Activated T-helper 17 cell treated with anti-CD3 and anti-CD28 coated beads, Interleukin-2, amount 50 U/mL, for 72 hours (primary cell): ENCODE measurements at regions not wholly inside any gene's neighbourhood (a gene's known extent, or its start where the extent isn't known, plus 50 kb on each side); places are given as distances from the start of the nearest gene placed in this dataset.
"Not testable (repeated sequence)": the region's sequence is repeated elsewhere in the genome, so short reads cannot be mapped to it uniquely, and the experiment has no call there.

Source experiments
- ATAC-seq: fragments of 150-1000 bp; cut with Tn5 transposase; replicated peaks from 2 replicates; pipeline ENCODE4 v1.10.0; 2021; ENCODE audit warnings: mild to moderate bottlenecking, moderate library complexity
- H3K27ac Mint-ChIP-seq: one replicate; pipeline ENCODE4 v1.8.0; 2022; ENCODE audit warnings: mixed read lengths
- H3K27me3 Mint-ChIP-seq: one replicate; pipeline ENCODE4 v1.8.0; 2022; ENCODE audit warnings: mixed read lengths
- H3K36me3 Mint-ChIP-seq: one replicate; pipeline ENCODE4 v1.8.0; 2022; ENCODE audit warnings: low read depth, mild to moderate bottlenecking, mixed read lengths
- H3K4me1 Mint-ChIP-seq: one replicate; pipeline ENCODE4 v1.8.0; 2022; ENCODE audit warnings: mixed read lengths
- H3K4me3 Mint-ChIP-seq: one replicate; pipeline ENCODE4 v1.8.0; 2022; ENCODE audit warnings: mild to moderate bottlenecking, mixed read lengths
- H3K9me3 Mint-ChIP-seq: one replicate; pipeline ENCODE4 v1.8.0; 2022; ENCODE audit warnings: mixed read lengths

DNA sequence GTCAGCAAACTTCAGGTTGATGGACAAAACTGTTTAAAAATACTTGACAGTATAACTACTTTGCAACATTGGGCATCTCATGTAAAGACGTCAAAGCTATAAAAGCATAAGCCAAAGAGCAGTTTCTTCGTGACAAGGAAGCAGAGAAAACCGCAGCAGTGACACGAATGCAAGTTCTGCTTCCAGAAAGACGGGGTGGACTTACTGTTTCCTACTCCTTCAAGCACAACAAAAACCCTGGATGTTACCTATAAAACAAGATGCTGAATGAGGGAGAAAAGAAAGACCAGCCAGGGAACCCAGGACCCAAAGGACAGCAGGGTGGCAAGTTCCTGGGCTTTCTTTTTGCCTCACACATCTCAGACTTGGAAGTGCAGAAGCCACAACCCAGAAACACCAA is 98.0 kb downstream of the DLL1 start:
- H3K27me3 Mint-ChIP-seq, result peaks cover 22% of the 10 kb centered on the region
- H3K9me3 Mint-ChIP-seq, result peaks cover 21% of the 10 kb centered on the region
- no peak overlapping the region for H3K27ac Mint-ChIP-seq
- H3K4me3 Mint-ChIP-seq, result no peak overlapping the region
- no peaks in the 10 kb centered on the region for H3K4me1 Mint-ChIP-seq
- ATAC-seq, result no peak
- H3K36me3 Mint-ChIP-seq, result no peaks in the 10 kb centered on the region

DNA sequence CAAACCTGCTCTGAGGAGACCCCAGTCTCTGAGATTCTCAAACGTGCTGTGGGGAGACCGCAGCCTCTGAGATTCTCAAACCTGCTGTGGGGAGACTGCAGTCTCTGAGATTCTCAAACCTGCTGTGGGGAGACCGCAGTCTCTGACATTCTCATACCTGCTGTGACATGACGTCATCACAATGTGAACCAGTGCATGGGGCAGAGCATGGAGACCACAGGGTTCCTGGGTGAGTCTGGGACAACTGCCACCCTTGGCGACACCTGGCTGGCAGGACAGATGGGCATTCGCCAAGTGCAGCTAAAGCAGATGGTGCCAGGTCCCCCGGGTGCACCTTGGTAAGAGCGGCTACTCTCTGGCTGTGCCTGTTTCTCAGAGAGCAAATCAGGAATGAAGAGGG is 98.8 kb downstream of the DLL1 start:
- H3K4me3 Mint-ChIP-seq, H3K27ac Mint-ChIP-seq, H3K4me1 Mint-ChIP-seq, ATAC-seq, H3K36me3 Mint-ChIP-seq: not testable (repeated sequence)
- Mint-ChIP-seq H3K27me3 (peaks cover 22% of the 10 kb centered on the region), H3K9me3 (peaks cover 21% of the 10 kb centered on the region)

DNA sequence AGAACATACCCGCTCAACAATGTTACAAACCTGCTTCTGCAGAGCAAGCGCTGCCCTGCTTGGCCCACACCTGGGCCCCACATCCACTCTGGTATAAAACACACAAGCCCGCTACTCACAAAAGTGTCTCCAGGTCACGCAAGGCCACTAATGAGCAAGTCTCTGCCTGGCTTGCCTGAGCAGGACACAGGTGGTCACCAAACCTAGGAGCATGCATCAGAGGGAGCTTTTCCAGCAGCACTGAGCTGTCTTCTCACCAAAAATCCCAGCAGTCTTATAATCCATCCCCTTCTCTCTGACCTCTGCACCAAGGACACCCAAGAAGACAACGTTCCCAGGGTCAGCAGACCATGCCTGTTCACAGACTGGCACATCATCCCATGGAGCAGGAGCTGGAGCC is 100.8 kb downstream of the DLL1 start:
- Mint-ChIP-seq H3K27me3 (peaks cover 11% of the 10 kb centered on the region), H3K27ac (no peak overlapping the region), H3K36me3 (no peaks in the 10 kb centered on the region), H3K9me3 (peaks cover 12% of the 10 kb centered on the region), H3K4me1 (no peaks in the 10 kb centered on the region), H3K4me3 (no peak overlapping the region)
- no peak for ATAC-seq

GRCh38 chr6:170189236-170189635 is 101.6 kb downstream of the DLL1 start:
- H3K27me3 Mint-ChIP-seq, result peaks cover 7% of the 10 kb centered on the region
- H3K9me3 Mint-ChIP-seq, result peaks cover 7% of the 10 kb centered on the region
- no peak overlapping the region for H3K27ac Mint-ChIP-seq
- ATAC-seq, result no peak
- H3K4me3 Mint-ChIP-seq, result no peak overlapping the region
- no peaks in the 10 kb centered on the region for H3K4me1 Mint-ChIP-seq
- no peaks in the 10 kb centered on the region for H3K36me3 Mint-ChIP-seq

- no peaks in the 10 kb centered on the region for H3K4me1 Mint-ChIP-seq
- H3K27me3 Mint-ChIP-seq, result peaks cover under 1% of the 10 kb centered on the region
- ATAC-seq, result no peak
- peaks cover under 1% of the 10 kb centered on the region for H3K9me3 Mint-ChIP-seq
- no peak overlapping the region for H3K27ac Mint-ChIP-seq
- H3K4me3 Mint-ChIP-seq, result no peak overlapping the region
- H3K36me3 Mint-ChIP-seq, result no peaks in the 10 kb centered on the region
Measured at GRCh38 chr6:170188571-170189001, 102.3 kb downstream of the DLL1 start.

DNA sequence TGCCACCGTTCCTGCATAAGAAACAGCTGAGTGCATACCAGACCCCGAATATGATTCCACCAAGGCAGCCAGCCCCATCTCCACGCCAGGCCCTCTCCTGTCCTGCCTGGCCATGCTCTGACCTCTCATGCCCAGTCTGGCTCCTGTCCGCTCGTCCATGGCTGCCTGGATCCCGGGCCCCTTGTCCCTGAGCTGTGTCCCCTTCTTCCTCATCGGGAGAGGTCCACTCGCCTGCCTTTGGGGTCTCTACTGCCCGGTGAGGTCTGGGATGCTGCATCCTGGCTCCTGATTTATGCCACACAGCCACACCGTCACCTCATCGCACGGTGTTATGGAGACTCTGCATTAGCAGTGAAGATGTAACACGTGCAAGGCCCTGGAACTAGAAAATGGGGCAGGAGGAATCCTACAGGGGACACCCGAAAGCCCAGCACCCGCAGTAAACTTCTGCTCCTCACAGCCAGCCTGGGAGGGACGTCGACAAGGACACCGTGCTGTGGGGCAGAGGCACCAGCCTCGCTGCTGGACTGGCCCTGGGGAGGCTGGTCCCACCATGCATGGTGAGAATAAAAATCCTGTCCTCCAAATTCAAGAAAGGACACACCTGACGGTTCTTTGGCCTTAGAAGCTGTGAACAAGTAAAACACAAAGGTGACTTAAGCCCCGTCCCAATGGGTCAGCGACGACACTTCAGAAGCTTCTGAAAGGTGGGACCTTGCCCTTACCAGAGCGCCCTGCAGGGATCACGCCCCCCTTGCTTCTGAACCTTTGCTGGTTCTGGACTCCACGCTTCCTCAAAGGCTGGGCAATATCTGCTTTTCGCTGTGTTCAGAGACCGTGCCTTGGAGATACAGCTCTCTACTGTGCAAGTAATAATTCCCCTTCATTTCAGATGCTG is 103.0 kb downstream of the DLL1 start:
- H3K4me1 Mint-ChIP-seq, result no peaks in the 10 kb centered on the region
- H3K36me3 Mint-ChIP-seq, result no peaks in the 10 kb centered on the region
- H3K4me3 Mint-ChIP-seq, result no peak overlapping the region
- ATAC-seq, result no peak
- no peaks in the 10 kb centered on the region for H3K9me3 Mint-ChIP-seq
- no peak overlapping the region for H3K27ac Mint-ChIP-seq
- H3K27me3 Mint-ChIP-seq, result no peaks in the 10 kb centered on the region

DNA sequence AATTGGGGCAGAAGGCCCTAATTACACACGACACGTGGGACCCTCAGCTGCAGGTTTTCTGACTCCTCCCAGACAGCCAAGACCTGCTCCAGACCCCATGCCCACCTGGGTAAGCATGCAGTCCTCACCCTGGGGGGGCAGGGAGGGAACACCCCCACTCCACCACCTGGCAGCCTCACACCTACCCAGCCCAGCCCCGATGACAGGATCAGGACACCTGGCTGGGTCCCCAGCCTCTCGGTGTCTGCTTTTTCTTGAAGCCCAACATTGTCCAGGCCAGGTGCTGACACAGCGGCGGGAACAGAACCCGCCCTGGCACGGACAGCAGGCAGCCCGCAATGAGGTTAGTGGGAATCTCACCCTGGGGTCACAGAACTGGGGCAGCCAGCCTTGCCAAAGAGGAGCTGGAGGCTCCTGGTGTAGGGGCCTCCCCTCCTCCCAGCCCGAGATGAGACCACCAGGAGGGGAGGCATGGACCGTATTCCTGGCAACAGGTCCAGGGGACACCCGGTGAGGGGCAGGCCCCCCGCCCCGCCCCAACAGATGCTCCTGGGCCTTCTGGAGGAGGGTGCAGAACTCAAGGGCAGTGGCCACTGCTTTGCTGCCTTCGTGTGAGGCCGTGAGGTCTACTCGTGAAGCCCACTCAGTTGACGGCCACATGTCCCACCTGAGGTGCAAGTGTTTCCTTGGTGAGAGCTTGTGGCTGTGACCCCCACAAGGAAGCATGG is 103.8 kb downstream of the DLL1 start:
- H3K4me3 Mint-ChIP-seq, result no peak overlapping the region
- no peaks in the 10 kb centered on the region for H3K27me3 Mint-ChIP-seq
- no peaks in the 10 kb centered on the region for H3K36me3 Mint-ChIP-seq
- no peak overlapping the region for H3K27ac Mint-ChIP-seq
- H3K4me1 Mint-ChIP-seq, result no peaks in the 10 kb centered on the region
- H3K9me3 Mint-ChIP-seq, result peaks cover 5% of the 10 kb centered on the region
- no peak for ATAC-seq

- ATAC-seq, result no peak
- H3K4me3 Mint-ChIP-seq, result no peak overlapping the region
- H3K27ac Mint-ChIP-seq, result no peak overlapping the region
- H3K4me1 Mint-ChIP-seq, result no peaks in the 10 kb centered on the region
- H3K27me3 Mint-ChIP-seq, result no peaks in the 10 kb centered on the region
- peaks cover 7% of the 10 kb centered on the region for H3K9me3 Mint-ChIP-seq
- no peaks in the 10 kb centered on the region for H3K36me3 Mint-ChIP-seq
Measured at GRCh38 chr6:170186006-170186935, 104.6 kb downstream of the DLL1 start.

GRCh38 chr6:170185175-170185978 is 105.5 kb downstream of the DLL1 start:
- H3K27ac Mint-ChIP-seq, result no peak overlapping the region

GRCh38 chr6:170184316-170184715 is 106.6 kb downstream of the DLL1 start:
- H3K4me3 Mint-ChIP-seq, result no peak overlapping the region
- ATAC-seq, result no peak
- H3K4me1 Mint-ChIP-seq, result no peaks in the 10 kb centered on the region
- H3K27me3 Mint-ChIP-seq, result no peaks in the 10 kb centered on the region
- H3K36me3 Mint-ChIP-seq, result no peaks in the 10 kb centered on the region
- H3K27ac Mint-ChIP-seq, result no peak overlapping the region
- H3K9me3 Mint-ChIP-seq, result peaks cover 7% of the 10 kb centered on the region

More at GRCh38 chr6:170185175-170185978, 105.5 kb downstream of the DLL1 start:
- Mint-ChIP-seq H3K4me3 (no peak overlapping the region), H3K36me3 (no peaks in the 10 kb centered on the region), H3K9me3 (peaks cover 7% of the 10 kb centered on the region), H3K4me1 (no peaks in the 10 kb centered on the region), H3K27me3 (no peaks in the 10 kb centered on the region)
- no peak for ATAC-seq

GRCh38 chr6:170183521-170183920 is 107.4 kb downstream of the DLL1 start:
- ATAC-seq, result no peak
- H3K36me3 Mint-ChIP-seq, result no peaks in the 10 kb centered on the region
- H3K27ac Mint-ChIP-seq, result no peak overlapping the region
- no peak overlapping the region for H3K4me3 Mint-ChIP-seq
- H3K27me3 Mint-ChIP-seq, result no peaks in the 10 kb centered on the region
- no peaks in the 10 kb centered on the region for H3K4me1 Mint-ChIP-seq
- H3K9me3 Mint-ChIP-seq, result peaks cover 7% of the 10 kb centered on the region

DNA sequence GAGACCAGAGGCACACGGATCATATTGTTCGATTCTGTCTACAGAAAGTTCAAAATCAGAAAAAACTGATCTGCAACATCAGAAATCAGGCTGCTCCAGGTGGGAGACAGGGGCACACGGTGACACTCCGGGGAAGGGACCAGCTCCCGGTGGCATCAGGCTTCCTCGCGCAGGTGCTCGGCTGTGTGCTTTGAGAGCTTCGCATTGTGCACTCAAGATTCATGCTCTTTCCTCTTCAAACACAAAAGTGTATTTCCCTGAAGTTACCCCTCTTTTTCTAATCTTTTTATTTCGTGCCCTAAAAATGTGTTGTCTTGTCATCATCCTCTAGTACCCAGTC is 108.1 kb downstream of the DLL1 start:
- H3K27ac Mint-ChIP-seq, result no peak overlapping the region
- no peaks in the 10 kb centered on the region for H3K27me3 Mint-ChIP-seq
- no peak for ATAC-seq
- no peaks in the 10 kb centered on the region for H3K36me3 Mint-ChIP-seq
- H3K9me3 Mint-ChIP-seq, result peaks cover 7% of the 10 kb centered on the region
- no peaks in the 10 kb centered on the region for H3K4me1 Mint-ChIP-seq
- H3K4me3 Mint-ChIP-seq, result no peak overlapping the region

DNA sequence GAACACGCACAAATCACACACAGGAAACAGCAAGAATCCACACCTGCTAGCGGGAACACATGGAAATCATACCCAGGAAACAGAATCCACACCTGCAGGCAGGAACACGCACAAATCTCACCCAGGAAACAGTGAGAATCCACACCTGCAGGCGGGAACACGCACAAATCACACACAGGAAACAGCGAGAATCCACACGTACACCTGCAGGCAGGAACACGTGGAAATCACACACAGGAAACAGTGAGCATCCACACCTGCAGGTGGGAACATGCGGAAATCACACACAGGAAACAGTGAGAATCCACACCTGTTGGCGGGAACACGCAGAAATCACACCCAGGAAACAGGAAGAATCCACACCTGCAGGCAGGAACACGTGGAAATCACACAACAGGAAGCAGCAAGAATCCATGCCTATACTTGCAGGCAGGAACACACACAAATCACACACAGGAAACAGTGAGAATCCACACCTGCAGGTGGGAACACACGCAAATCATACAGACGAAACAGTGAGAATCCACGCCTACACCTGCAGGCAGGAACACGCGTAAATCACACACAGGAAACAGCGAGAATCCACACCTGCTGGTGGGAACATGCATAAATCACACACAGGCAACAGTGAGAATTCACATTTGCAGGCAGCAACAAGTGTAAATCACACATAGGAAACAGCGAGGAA is 108.6 kb downstream of the DLL1 start:
- Mint-ChIP-seq H3K27ac (no peak overlapping the region), H3K9me3 (peaks cover 7% of the 10 kb centered on the region), H3K36me3 (no peaks in the 10 kb centered on the region), H3K4me1 (no peaks in the 10 kb centered on the region), H3K4me3 (no peak overlapping the region), H3K27me3 (no peaks in the 10 kb centered on the region)
- no peak for ATAC-seq
